HepG2 (cell line): ENCODE measurements at regions not wholly inside any gene's neighbourhood (a gene's known extent, or its start where the extent isn't known, plus 50 kb on each side); places are given as distances from the start of the nearest gene placed in this dataset.

Experiments
- ATAC-seq: fragments of 200-7000 bp; cut with Tn5 transposase; 3 replicates; pipeline ENCODE4 v1.9.1; 2020; ENCODE audit warnings: mild to moderate bottlenecking, moderate library complexity
- BruUV-seq: library from RNA; stranded (reverse); fragments of 400-500 nt; replicated peaks from 2 replicates; lab custom pipeline; 2021; lab: Mats Ljungman, UMichigan
- CTCF ChIA-PET: fragments of 300-600 bp; formaldehyde crosslinking; extraction: SDS; loops from one replicate; lab custom pipeline; 2021; ENCODE audit warnings: low total read pairs, inconsistent platforms, low intra/inter-chr PET ratio; lab: Yijun Ruan, JAX
- POLR2A ChIA-PET: fragments of 350-600 bp; sonication (Branson Sonifier 250); formaldehyde crosslinking; loops from one replicate; lab custom pipeline; 2020; ENCODE audit warnings: antibody characterized with exemption, inconsistent platforms; lab: Yijun Ruan, JAX
- DNase-seq: peaks from one replicate; pipeline ENCODE4 v3.0.0-alpha.2; 2015; ENCODE audit warnings: low spot score
- FAIRE-seq: peaks from 3 replicates; lab custom pipeline; 2011; peaks lifted over from hg19 to GRCh38; lab: Jason Lieb, UNC
- H2AFZ ChIP-seq: one replicate; pipeline ENCODE4 v1.6.1; 2011; ENCODE audit warnings: low read length, inconsistent platforms
- H3K27ac ChIP-seq: fragments of 300-600 bp; 3 replicates; pipeline ENCODE4 v1.8.0; 2011; ENCODE audit warnings: mixed run types, mild to moderate bottlenecking, mixed read lengths, low read length, inconsistent platforms; ENCODE audit not compliant: insufficient read depth; ENCODE audit errors: extremely low read length
- H3K27me3 ChIP-seq, 2 experiments: fragments of 200-600 bp in 1 of 2; 2 replicates in 1 of 2; 3 replicates in 1 of 2; pipeline versions ENCODE4 v1.6.0 to v1.8.0; 2011; ENCODE audit warnings: low read length in 2 of 2, mild to moderate bottlenecking in 2 of 2, moderate library complexity in 2 of 2, inconsistent platforms in 1 of 2; ENCODE audit not compliant: insufficient read depth in 2 of 2, control insufficient read depth in 1 of 2
- H3K36me3 ChIP-seq, 2 experiments: fragments of 200-600 bp in 1 of 2; replicated peaks in 1 of 2; 2 replicates in 1 of 2; 3 replicates in 1 of 2; pipeline versions ENCODE4 v1.5.1 to v1.8.0; 2011; ENCODE audit warnings: low read length in 2 of 2, inconsistent platforms in 1 of 2; ENCODE audit not compliant: insufficient read depth in 2 of 2, control insufficient read depth in 1 of 2
- H3K4me1 ChIP-seq: 2 replicates; pipeline ENCODE4 v1.5.1; 2012; ENCODE audit warnings: low read length, inconsistent platforms; ENCODE audit not compliant: insufficient read depth
- H3K4me2 ChIP-seq: 2 replicates; pipeline ENCODE4 v1.6.0; 2011; ENCODE audit warnings: low read depth, low read length, inconsistent platforms
- H3K4me3 ChIP-seq, 3 experiments: fragments of 200-600 bp in 1 of 3; sonication (generic), shearing (Covaris generic) in 1 of 3; replicated peaks in 1 of 3; 2 replicates each; pipeline ENCODE4 v1.5.1; 2011 to 2016; ENCODE audit warnings: low read length in 3 of 3, inconsistent platforms in 2 of 3, low read depth in 2 of 3, mild to moderate bottlenecking in 2 of 3, control low read depth in 1 of 3, mixed read lengths in 1 of 3; ENCODE audit not compliant: insufficient read depth in 1 of 3
- H3K79me2 ChIP-seq: one replicate; pipeline ENCODE4 v1.6.1; 2011; ENCODE audit warnings: low read length, inconsistent platforms; ENCODE audit not compliant: insufficient read depth
- H3K9ac ChIP-seq: 2 replicates; pipeline ENCODE4 v1.6.0; 2011; ENCODE audit warnings: mild to moderate bottlenecking, low read depth, low read length, inconsistent platforms; ENCODE audit not compliant: insufficient read depth
- H3K9me3 ChIP-seq: 2 replicates; pipeline ENCODE4 v1.5.1; 2012; ENCODE audit warnings: mild to moderate bottlenecking, low read length
- H4K20me1 ChIP-seq: 2 replicates; pipeline ENCODE4 v1.6.0; 2011; ENCODE audit warnings: inconsistent platforms, mild to moderate bottlenecking, low read length, moderate library complexity; ENCODE audit not compliant: insufficient read depth
- HOXA3 ChIP-seq: sonication (generic); formaldehyde crosslinking; IDR thresholded peaks from 2 replicates; pipeline ENCODE4 v1.5.0; 2020; ENCODE audit warnings: missing genetic modification reagents
- LBX2 ChIP-seq: sonication (generic); formaldehyde crosslinking; IDR thresholded peaks from 2 replicates; pipeline ENCODE4 v1.5.0; 2020; ENCODE audit warnings: missing genetic modification reagents, mild to moderate bottlenecking, borderline replicate concordance
- MIXL1 ChIP-seq: IDR thresholded peaks from 2 replicates; pipeline ENCODE4 v1.6.1; 2016
- PRDM15 ChIP-seq: sonication (generic); formaldehyde crosslinking; IDR thresholded peaks from 2 replicates; pipeline ENCODE4 v1.4.0; 2020; ENCODE audit warnings: missing genetic modification reagents
- REL ChIP-seq: sonication (generic); formaldehyde crosslinking; conservative IDR thresholded peaks from 2 replicates; pipeline ENCODE4 v1.8.0; 2022; ENCODE audit warnings: mild to moderate bottlenecking, missing genetic modification reagents, moderate library complexity
- TEAD3 ChIP-seq: optimal IDR thresholded peaks from 2 replicates; pipeline ENCODE3; 2016; ENCODE audit warnings: borderline replicate concordance
- ZBTB2 ChIP-seq: sonication (generic); formaldehyde crosslinking; IDR thresholded peaks from 2 replicates; pipeline ENCODE4 v1.8.0; 2022; ENCODE audit warnings: low read depth, missing genetic modification reagents
- ZIK1 ChIP-seq: sonication (generic); formaldehyde crosslinking; IDR thresholded peaks from 2 replicates; pipeline ENCODE4 v1.5.0; 2020; ENCODE audit warnings: mild to moderate bottlenecking, low read depth, missing genetic modification reagents, borderline replicate concordance
- ZNF17 ChIP-seq: sonication (generic); formaldehyde crosslinking; IDR thresholded peaks from 2 replicates; pipeline ENCODE4 v1.5.0; 2020; ENCODE audit warnings: mild to moderate bottlenecking, missing genetic modification reagents
- ZNF460 ChIP-seq: sonication (generic); formaldehyde crosslinking; IDR thresholded peaks from 2 replicates; pipeline ENCODE4 v1.5.1; 2020; ENCODE audit warnings: missing genetic modification reagents, mild to moderate bottlenecking, borderline replicate concordance
- ZNF468 ChIP-seq: sonication (generic); formaldehyde crosslinking; IDR thresholded peaks from 2 replicates; pipeline ENCODE4 v1.8.0; 2022; ENCODE audit warnings: mild to moderate bottlenecking, moderate library complexity, missing genetic modification reagents
- ZNF510 ChIP-seq: sonication (generic); formaldehyde crosslinking; IDR thresholded peaks from 2 replicates; pipeline ENCODE4 v1.4.0; 2020; ENCODE audit warnings: low read depth, mild to moderate bottlenecking, missing genetic modification reagents
- ZNF589 ChIP-seq: sonication (generic); formaldehyde crosslinking; conservative IDR thresholded peaks from 2 replicates; pipeline ENCODE4 v1.8.0; 2022; ENCODE audit warnings: mild to moderate bottlenecking, moderate library complexity, missing genetic modification reagents
- ZNF761 ChIP-seq: sonication (generic); formaldehyde crosslinking; conservative IDR thresholded peaks from 2 replicates; pipeline ENCODE4 v1.4.0; 2020; ENCODE audit warnings: mild to moderate bottlenecking, missing genetic modification reagents
- WGBS: methylation state at CpG from one replicate; pipeline ENCODE4 v1.1.6; 2017; ENCODE audit warnings: low lambda C conversion rate; 5-methylcytosine and 5-hydroxymethylcytosine counted together
- in situ Hi-C: cut with HindIII; loops from 2 replicates; pipeline ENCODE4 v1.10.0; 2017; ENCODE audit warnings: low pct_unique_long_range_greater_than_20kb; ENCODE audit not compliant: extremely low pct_ligation_motif_present
- intact Hi-C: fragments of 100-400 bp; cut with micrococcal nuclease; formaldehyde crosslinking; loops from one replicate; pipeline ENCODE4 v1.10.0; 2022; ENCODE audit not compliant: unreplicated experiment

- WGBS: 6% methylated on average over 2 of the region's 2 CpGs
- Histone ChIP-seq H3K4me1 (peaks cover 31% of the 10 kb centered on the region), H3K79me2 (no peaks in the 10 kb centered on the region), H3K36me3 (no peaks in the 10 kb centered on the region), H3K9ac (no peak overlapping the region), H3K4me3 (no peak overlapping the region), H2AFZ (no peak overlapping the region), H3K27me3 (peaks cover 0 to 3% of the 10 kb centered on the region in 2 experiments; a peak in 1 of 5 replicates), H3K4me2 (no peak overlapping the region; the same call in 1 of the 2 replicates), H3K9me3 (no peaks in the 10 kb centered on the region), H3K27ac (no peak overlapping the region), H4K20me1 (no peaks in the 10 kb centered on the region)
- no peak for ATAC-seq
- in situ Hi-C loops: no loop called here
- no peak for DNase-seq
- no peak for FAIRE-seq
- TF ChIP-seq MIXL1: no peak
- TF ChIP-seq PRDM15 (CRISPR knock-in tag): peak; percentile 73
- intact Hi-C loops: no loop called here
- ChIA-PET POLR2A (interaction anchor here (0.6 to 1.7 kb wide), 3 partner anchors 34 to 145 kb away, joined by 3 to 6 read pairs (median 3); no protein-coding TSS in a partner anchor), CTCF (no interaction called here)
- BruUV-seq: no TSS peak
Observed at GRCh38 chr14:76688383-76688671, 72.9 kb upstream of the VASH1 start.

GRCh38 chr14:76690502-76691105 is 70.7 kb upstream of the VASH1 start:
- WGBS: 67% methylated on average over 8 of the region's 11 CpGs
- H3K4me2 ChIP-seq: no peak overlapping the region
- intact Hi-C loops: no loop called here
- no peak for TF ChIP-seq ZNF460 (CRISPR knock-in tag)
- TF ChIP-seq ZNF17 (CRISPR knock-in tag): no peak
- no peak for TF ChIP-seq ZNF589 (CRISPR knock-in tag)
- TF ChIP-seq ZNF468 (CRISPR knock-in tag): no peak
- TF ChIP-seq LBX2 (CRISPR knock-in tag): no peak
- TF ChIP-seq HOXA3: no peak
- no peak for TF ChIP-seq ZNF510 (CRISPR knock-in tag)
- no peak for TF ChIP-seq ZBTB2 (CRISPR knock-in tag)
- no peak for TF ChIP-seq ZNF761 (CRISPR knock-in tag)
- TF ChIP-seq ZIK1 (CRISPR knock-in tag): no peak
- TF ChIP-seq REL (CRISPR knock-in tag): no peak
- TF ChIP-seq TEAD3: no peak

More at GRCh38 chr14:76690502-76691105, 70.7 kb upstream of the VASH1 start:
- no peak overlapping the region for H3K27ac ChIP-seq
- ChIA-PET POLR2A (no interaction called here), CTCF (no interaction called here)
- BruUV-seq: no TSS peak
- no peaks in the 10 kb centered on the region for H4K20me1 ChIP-seq
- peaks cover 0 to 3% of the 10 kb centered on the region in 2 experiments; a peak in 1 of 5 replicates for H3K27me3 ChIP-seq
- H3K4me3 ChIP-seq: no peak overlapping the region
- FAIRE-seq (no peak), ATAC-seq (no peak), DNase-seq (no peak)
- peaks cover 31% of the 10 kb centered on the region for H3K4me1 ChIP-seq
- H3K79me2 ChIP-seq: no peaks in the 10 kb centered on the region
- no peak overlapping the region for H2AFZ ChIP-seq
- in situ Hi-C loops: no loop called here
- H3K9me3 ChIP-seq: no peaks in the 10 kb centered on the region
- H3K36me3 ChIP-seq: no peaks in the 10 kb centered on the region
- H3K9ac ChIP-seq: no peak overlapping the region
